GM19395 (cell line): ENCODE measurements at regions not wholly inside any gene's neighbourhood (a gene's known extent, or its start where the extent isn't known, plus 50 kb on each side); places are given as distances from the start of the nearest gene placed in this dataset.

Experiments used
- ATAC-seq: cut with Tn5 transposase; IDR thresholded peaks from one replicate; pipeline ENCODE4 v1.9.1; 2021; ENCODE audit warnings: mild to moderate bottlenecking, moderate library complexity; ENCODE audit not compliant: unreplicated experiment

DNA sequence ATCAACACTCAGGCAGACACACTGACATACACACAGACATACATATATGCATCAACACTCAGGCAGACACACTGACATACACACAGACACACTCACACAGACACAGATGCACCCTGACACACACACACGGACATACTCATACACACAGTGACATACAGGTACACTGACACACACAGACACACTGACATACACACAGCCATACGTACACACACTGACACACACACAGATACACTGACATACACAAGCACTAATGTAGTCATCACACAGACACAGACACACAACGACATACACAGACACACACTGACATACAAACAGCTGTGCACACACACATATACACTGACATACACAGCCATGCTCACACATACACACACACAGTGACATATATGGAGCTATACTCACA, 131.0 kb upstream of the CSF3R start:
- no peak for ATAC-seq

DNA sequence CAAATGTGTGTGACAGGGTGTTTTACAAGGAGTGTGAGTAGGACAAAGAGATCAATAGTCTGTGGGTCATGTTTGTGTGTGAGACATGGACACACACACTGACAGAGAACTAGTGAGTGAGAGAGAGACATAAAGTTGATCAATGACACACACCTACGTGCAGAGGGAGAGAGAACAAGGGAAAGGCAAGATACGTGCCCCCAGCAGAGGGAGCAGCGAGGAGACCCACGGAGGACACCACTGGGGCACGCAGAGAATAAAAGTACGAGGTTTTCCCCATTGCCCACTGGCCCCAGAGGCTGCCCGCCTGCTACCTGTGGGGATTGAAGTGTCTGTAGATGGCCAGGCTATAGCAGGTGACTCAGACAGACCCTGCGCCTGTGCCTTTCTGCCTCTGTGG, 130.2 kb upstream of the CSF3R start:
- no peak for ATAC-seq

DNA sequence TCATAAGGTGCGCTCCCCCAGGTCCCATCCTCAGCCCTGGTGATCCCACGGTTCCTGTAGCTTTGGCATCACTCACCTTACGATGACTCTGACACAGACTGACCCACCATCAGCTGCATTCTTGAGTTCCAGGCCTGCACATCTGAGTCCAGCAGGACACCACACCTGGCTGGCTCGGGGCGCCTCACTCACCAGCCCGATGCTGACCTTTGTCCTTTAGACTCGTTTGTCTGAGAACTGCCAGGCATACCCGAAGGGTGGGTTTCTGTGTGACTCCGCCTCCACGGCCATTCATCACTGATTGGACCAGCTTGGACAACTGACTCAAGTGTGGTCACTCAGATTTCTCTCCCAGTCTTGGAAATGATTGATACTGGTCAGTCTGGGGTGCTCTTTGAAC, 129.4 kb upstream of the CSF3R start:
- ATAC-seq = no peak

DNA sequence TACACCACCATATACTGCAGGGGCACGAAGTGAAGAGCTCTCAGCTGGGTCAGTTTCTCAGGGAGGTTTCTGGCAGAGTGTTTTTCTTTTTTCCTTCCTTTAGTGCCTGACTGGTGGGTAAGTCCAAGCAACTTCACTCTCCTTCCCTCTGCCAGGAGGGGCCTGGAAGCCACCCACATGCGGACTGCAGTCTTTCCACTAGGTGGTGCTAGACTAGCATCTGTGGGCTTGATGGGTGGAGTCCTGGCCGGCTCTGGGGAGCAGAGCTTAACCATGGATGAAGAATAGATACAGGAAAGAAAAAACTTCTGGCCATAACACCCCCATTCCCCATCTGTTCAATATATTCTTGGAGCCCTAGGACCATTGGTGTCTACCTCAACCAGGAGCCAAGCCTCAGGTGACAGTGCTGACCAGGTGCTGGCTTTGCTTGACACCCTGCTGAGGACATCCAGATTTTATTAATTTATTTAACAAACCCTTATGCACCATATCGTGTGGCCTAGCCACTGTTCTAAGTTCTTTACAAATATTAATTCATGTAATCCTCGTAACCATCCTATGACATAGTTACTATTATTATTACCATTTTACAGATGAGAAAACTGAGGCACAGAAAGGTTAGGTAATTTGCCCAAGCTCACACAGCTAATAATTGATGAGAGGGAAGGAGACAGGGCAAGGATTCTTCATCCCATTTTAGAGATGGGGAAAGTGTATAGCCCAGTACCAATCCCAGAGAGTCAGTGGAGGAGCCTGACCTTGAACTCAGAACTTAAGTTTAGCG, 126.7 kb upstream of the CSF3R start:
- no peak for ATAC-seq

DNA sequence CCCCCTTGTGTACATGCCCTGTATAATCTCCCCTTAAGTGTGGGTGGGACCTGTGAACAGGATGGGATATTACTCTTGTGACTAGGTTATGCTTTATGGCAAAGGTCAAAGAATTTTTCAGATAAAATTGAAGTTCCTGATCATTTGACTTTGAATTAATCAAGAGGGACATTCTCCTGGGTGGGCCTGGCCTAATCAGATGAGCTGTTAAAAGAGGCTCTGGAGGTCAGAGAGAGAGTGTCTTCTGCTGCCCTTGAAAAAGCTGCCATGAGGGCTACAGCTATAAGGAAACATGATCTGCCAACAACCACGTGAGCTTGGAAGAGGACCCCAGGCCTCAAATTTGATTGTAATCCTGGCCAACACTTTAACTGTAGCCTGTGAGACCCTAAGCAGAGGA, 125.6 kb upstream of the CSF3R start:
- ATAC-seq = no peak

DNA sequence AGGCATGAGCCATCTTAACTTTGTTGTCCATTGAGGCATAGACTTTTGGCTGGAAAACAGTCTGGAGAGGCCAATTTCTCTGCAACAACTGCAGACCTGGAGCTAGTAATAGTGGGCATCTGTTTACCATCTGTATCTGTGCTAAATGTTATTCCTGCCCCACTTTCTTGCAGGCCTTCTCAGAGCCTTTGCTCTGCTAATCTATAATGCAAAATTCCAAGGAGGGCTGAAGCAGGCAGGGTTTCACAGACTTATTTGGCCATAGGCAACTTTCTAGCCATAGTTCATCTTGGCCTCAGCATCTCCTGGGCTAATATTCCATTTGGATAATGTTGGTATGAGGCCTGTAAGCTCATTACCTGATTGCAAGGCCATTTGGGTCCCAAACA, 124.5 kb upstream of the CSF3R start:
- ATAC-seq = no peak

DNA sequence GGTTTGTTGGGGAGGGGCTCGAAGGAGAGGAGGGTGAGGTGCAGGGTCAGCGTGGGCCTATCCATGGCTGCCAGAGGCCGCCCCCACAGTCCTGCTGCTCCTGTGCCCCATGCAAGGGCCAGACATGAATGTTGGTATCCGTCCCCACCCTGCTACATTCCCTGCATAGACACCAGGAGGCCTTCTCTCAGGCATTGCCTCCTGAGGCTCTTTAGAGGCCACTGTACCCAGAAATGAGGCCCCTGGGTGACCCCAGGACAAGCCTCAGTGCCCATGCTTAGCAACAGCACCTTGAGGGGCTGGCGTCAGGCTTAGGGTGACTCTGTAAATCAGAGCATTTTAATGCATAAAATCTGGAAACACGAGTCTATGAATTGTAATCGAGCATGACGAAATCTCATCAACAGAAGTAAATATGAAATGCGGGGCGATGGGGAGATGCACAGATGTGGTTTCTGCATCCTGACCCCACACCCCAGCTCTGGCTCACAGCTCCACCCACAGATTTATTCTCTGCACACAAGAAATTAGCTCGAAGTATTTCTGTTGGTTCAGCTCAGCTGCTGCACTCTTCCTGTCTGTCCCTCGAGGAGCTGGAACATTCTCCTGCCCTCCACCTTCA, 124.0 kb upstream of the CSF3R start:
- no peak for ATAC-seq

DNA sequence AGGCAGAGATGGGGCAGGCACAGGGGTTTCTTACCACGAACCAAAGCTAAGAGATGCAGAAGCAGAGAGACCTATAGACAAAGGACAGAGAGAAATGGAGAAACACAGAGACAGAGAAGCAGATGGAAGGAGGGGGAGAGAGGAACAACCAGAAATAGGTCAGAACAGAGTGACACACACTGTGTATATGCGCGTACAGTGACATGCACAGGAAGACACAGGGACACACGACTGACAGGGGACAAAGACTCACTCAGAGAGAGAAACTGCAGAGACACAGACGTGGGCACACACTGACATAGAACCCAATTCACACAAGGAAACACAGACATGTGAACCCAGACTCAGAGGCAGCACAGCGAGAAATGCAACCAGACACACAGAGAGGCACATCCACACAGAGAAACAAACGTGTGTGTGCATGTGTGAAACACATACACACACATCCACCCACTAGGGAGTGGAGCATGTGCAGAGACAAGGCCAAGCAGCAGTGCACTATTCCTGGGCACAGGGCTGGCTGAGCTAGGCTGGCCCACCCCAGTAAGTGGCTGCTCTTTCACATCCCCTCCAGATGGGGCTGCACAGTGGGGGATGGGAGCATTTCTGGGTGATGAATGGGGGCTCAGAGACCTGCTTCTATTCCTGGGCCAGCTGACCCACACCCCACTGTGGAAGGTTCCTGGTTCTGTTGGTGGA, 123.4 kb upstream of the CSF3R start:
- ATAC-seq = no peak

DNA sequence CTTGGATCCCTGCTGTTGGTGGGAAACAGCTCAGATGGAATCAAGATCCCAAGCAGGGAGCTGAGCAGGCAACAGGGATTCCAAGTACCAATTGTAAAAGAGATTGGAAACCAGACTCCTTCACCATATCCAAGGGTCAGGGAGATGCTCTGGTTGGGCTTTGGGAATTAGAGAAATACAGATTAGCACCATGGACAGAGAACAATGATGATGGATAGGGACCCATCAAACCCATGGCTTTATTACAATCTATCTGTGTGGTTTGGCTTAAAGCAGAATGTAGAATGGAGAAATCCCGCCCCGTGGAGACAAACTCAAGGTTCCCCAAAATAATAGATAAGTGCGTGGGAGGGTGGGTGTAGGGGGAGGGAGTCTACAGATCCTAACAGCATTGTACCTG, 120.7 kb upstream of the CSF3R start:
- ATAC-seq = no peak

DNA sequence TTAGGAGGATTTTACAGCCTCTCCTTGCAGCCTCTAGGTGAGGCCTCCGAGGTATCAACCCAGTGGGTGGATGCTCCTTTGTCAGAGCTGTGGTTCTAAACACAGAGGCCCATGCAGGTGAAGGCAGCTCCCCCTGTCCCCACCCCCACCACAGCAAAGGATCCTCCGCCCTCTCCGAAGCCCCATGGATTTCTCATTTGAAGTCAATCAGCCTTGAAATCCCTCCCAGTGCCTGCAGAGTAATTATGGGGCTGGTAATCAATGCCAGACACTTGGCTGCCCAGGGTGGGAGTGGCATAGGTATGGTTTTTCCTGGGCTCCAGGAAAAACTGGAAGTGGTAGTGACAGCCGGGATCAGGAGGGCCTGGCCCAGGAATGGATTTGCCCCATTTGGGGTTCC, 119.5 kb upstream of the CSF3R start:
- ATAC-seq = no peak

DNA sequence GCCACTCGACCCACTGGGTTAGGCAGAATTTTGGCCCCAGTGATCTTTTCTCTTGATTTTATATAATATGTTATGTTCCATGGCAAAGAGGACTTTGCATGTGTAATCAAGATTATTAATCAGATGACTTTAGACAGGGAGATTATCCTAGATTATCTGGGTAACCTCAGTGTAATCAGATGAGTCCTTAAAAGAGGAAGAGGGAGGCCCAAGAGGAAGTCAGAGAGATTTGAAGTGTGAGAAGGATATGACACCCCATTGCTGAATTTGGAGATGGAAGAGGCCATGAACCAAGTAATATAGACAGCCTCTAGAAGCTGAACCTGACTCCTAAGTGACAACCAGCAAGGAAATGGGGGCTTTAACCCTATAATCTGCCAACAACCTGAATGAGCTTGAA, 117.1 kb upstream of the CSF3R start:
- ATAC-seq = no peak

DNA sequence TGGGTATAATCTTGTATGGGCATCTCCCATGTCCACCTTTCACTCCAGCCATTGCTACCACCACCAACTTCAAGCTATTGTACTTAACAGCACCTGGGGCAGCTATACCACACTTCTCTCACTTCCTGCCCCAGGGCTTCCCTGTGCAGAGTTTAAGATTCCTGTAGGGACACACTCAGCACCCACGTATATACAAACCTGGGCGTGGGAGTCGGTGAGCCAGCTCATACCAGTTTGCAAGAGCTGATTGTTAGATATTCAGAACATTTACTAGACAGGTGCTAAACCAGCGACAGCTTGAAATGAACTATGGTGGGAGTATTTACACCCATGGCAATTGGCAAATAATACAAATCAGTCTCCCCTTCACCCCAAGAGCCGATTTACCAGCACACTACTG, 114.8 kb upstream of the CSF3R start:
- ATAC-seq = no peak

DNA sequence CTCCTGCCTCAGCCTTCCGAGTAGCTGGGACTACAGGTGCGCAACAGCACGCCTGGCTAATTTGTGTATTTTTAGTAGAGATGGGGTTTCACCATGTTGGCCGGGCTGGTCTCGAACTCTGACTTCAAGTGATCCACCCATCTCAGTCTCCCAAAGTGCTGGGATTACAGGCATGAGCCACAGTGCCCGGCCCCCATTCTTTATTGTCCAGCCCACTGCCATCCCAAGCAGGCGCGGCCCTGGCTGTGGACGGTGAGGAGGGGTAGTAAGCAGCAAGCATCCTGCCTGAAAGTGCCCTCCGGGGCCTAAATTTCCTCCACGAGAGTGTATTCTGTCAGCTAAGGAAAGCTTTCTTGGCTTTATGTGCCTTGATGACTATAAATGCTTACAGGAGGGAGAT, 113.2 kb upstream of the CSF3R start:
- ATAC-seq = no peak

DNA sequence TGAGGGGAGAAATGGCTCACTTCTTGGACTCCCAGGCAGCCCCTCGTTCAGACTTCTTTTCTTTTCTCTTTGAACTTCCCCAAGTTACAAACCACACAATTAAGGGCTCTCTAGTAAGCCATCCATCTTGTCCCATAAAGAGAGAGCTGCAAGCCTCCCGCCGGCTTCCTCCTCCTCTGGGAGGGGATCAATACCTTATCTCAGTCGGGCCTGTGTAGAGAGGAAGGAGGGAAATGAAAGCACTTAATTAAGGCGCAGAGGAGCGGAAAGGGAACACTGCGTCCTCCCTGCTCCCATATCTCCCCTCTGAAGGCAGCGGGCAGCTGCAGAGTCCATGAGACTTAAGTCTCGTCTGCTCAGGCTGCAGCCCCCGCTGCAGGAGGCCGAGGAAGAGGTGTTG, 112.6 kb upstream of the CSF3R start:
- no peak for ATAC-seq

DNA sequence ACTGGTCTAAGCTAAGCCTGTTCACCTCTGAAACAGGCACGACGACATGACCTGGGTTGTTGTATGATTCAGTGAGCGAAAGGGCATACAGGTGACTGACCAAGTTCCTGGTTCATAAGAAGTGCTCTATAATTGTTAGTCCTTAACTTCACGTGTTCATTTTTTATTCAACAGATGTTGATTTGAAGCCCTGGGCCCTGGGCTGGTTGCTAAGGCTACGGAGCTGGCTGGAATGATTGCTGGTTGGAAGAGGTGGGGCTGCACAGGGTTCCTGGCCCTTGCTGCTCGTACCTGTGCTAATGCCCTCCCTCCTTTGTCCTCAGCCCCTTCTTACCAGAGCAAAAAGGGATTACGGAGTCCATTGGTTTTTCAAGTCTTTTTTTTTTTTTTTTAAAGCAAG, 111.3 kb upstream of the CSF3R start:
- ATAC-seq = no peak

DNA sequence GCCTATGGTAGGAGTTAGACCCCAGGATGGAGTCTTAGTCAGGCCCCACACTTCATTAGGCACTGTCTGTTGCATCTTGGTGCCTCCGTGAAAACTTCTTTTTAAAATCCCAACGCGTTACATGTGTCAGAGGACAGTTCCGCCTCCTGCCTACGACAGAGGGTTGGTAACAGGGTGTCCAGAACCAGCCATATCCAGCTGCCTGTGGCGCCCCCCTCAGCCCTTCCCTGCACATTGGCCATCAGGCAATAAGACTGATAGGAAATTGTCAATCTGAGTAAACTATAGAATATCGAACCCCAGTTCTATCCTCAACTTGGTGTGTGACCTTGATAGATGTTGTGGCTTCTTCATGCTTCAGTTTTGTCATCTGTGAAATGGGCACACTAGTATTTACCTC, 108.6 kb upstream of the CSF3R start:
- no peak for ATAC-seq

DNA sequence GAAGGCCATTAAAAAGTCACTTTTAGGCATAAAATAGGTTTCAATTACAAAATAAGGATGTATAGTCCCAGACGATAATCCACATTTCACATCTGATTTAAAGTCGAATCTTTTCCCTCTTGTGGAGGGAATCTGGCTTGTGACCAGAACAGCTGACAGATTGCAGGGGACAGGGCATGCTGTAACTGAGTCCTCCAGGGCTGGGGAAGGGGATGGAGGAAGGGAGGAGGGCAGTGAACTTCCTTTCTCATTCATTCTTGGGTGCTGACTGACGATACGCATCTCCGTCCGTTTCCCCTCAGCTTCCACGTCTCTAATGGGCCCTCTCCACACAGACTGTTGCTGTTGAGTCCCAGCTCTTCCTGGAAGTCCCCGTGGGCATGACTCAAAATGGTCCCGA, 108.1 kb upstream of the CSF3R start:
- no peak for ATAC-seq

DNA sequence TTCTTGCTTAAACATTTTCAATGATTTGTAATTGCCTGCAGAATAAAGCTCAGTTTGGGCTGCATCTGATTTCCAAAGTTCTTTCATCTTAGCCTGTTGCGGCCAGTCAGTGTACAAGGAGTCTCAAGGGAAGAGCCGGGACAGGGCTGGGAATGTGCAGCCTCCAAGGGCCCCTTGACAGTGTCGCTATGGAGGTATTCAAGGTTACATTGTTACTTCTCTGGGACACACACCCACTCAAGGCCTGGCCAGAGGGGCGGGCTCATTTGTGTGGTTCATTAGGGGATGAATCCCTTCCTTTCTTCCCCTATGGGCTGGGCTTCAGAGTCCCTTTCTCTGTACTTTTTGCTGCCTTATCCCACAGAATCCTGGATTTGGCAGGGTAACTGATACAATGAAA, 107.6 kb upstream of the CSF3R start:
- ATAC-seq = no peak

DNA sequence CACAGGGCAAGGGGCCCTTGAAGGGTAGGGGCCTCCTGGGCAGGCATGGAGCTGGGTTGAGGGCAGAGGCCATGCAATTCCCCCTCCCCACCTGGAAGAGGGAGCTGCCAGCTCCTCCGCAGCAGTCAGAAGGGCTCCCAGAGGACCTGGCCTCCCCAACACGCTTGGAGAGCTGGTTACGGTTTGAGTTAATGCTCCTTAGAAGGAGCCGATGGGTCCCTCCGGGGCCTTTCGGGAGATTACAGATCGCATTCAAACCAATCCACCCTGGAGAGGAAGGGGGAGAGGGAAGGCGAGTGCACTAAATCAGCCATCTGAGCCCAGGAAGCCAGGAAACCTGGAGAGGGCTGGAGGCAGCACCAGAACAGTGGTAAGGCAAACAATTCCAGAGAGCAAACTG, 106.3 kb upstream of the CSF3R start:
- ATAC-seq = no peak

DNA sequence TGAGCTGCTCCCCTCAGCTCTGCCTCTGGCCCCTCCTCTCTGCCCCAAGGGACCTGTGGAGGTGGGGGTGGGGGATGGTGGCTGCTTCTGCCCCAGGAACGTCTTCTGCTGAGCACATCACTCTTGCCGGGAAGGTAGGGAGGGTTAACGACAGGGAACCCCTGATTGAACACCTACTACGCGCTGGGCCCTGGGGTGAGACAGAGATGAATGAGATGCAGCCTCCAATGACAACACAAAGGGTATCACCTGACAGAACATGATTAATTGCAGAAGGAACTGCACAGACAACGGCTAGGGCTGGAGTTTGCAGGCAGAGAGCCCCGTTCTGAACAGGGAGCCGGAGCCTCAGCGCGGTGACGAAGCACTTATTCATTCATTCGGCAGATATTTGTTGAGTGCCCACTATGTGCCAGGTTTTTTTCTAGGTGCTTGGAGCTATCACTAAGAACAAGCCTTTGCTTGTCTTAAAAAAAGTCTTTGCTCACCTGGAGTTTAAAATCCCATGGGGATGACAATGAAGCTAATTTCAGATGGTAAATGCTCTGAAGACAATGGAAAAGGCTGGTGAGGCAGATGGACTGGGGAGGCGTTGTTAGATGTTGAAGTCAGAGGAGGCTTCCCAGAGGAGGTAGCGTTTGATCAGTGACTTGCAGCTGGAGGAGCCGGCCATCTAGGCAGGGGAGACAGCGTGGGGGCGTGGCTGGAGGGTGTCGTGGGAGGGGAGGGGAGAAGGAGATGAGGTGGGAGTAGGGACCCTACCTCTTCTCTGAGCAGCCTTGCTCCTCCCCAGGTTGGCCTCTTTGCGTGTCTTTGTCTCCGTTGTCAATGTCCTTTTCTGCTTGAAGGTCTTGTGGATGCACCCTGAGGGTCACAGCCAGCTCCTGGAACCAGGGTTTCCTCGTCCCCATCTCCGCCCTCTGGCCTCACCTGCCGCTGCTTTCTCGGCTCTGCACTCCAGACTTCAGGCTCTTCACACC, 103.1 kb upstream of the CSF3R start:
- ATAC-seq = no peak

DNA sequence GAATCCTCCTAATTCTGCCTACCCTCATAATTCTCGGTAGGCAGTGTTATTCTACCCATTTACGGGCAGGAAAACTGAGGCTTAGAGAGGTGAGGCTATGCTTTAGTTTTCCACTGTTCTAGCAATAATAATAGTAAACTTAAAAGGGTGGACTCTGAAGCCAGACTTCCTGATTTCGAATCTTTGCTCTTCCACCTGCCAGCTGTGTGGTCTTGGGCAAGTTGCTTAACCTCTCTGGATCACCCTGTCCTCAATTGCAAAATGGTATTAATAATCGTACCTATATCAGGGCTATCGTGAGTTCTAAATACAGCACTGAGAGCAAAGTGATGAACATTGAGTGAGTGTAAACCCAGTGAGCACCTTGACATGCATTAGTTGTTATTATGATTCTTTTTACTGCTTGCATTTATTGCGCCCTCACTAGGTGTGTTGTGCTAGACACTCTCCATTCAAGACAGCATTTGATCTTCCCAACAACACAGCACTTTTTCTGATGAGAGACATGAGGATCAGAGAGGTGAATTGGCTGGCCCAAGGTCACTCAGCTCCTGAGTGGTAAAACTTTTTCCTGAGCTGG, 102.3 kb upstream of the CSF3R start:
- no peak for ATAC-seq
